Psoas muscle (tissue), 7 donors: ENCODE measurements at regions not wholly inside any gene's neighbourhood (a gene's known extent, or its start where the extent isn't known, plus 50 kb on each side); places are given as distances from the start of the nearest gene placed in this dataset.

Experiments
- ATAC-seq, 4 donors: fragments of 200-7000 bp; cut with Tn5 transposase; one replicate each; pipeline ENCODE4 v1.9.1; 2020; ENCODE audit warnings: moderate library complexity in 3 of 4, mild to moderate bottlenecking in 2 of 4
- DNase-seq, 2 donors: peaks; one replicate each; pipeline ENCODE4 v3.0.0-alpha.2; 2020
- H3K27ac ChIP-seq: fragments of 200-600 bp; one replicate; pipeline ENCODE4 v1.8.0; 2022
- H3K27me3 ChIP-seq, 3 donors: fragments of 200-600 bp in 1 of 3; one replicate each; pipeline versions ENCODE4 v1.6.1 to v1.8.0; 2013 to 2022; ENCODE audit warnings: low read length in 2 of 3, mild to moderate bottlenecking in 2 of 3, moderate library complexity in 1 of 3; ENCODE audit not compliant: insufficient read depth in 3 of 3
- H3K36me3 ChIP-seq, 2 donors: fragments of 200-600 bp in 1 of 2; one replicate each; pipeline versions ENCODE4 v1.6.1 to v1.8.0; 2013 to 2022; ENCODE audit warnings: low read depth in 1 of 2, mild to moderate bottlenecking in 1 of 2, moderate library complexity in 1 of 2; ENCODE audit not compliant: insufficient read depth in 1 of 2
- H3K4me1 ChIP-seq: fragments of 200-600 bp; one replicate; pipeline ENCODE4 v1.8.0; 2022
- H3K4me3 ChIP-seq: fragments of 200-600 bp; one replicate; pipeline ENCODE4 v1.8.0; 2022; ENCODE audit warnings: mild to moderate bottlenecking
- H3K9me3 ChIP-seq: fragments of 200-600 bp; one replicate; pipeline ENCODE4 v1.8.0; 2022
- CTCF ChIP-seq: fragments of 200-600 bp; IDR thresholded peaks from one replicate; pipeline ENCODE4 v1.8.0; 2022; ENCODE audit warnings: antibody characterized with exemption
- WGBS, 3 donors: extraction: QIAGEN DNeasy Blood & Tissue Kit; methylation state at CpG; one replicate each; pipeline versions ENCODE4 v1.1.6 to v1.1.7; 2013; 5-methylcytosine and 5-hydroxymethylcytosine counted together
- intact Hi-C, 2 donors: fragments of 100-400 bp; cut with DNase I; formaldehyde crosslinking; loops; one replicate each; pipeline versions ENCODE4 v1.11.0 to v1.14.2; 2022
- donor health status: healthy with polysubstance abuse.
- donor health status: DM: no; HTN: no; CAD: no; lungs with moderate emphysema.
- donor health status: Bipolar disorder and iron deficiency.
- donor health status: healthy.
- donor health status: DM: yes; HTN: yes; CAD: no.
- donor health status: DM: no; HTN: no; CAD: no.
- donor health status: DM: yes; HTN: yes; CAD: no.

- no peak for DNase-seq
- Histone ChIP-seq H3K4me1 (no peaks in the 10 kb centered on the region), H3K27me3 (no peaks in the 10 kb centered on the region), H3K27ac (no peak overlapping the region), H3K9me3 (no peaks in the 10 kb centered on the region), H3K4me3 (no peak overlapping the region), H3K36me3 (no peaks in the 10 kb centered on the region)
- intact Hi-C loops = no loop called here
- ATAC-seq = no peak
- no peak for TF ChIP-seq CTCF
- WGBS, 3 donors = 78 to 96% (median 96%) methylated on average over 3 of the region's 3 CpGs
Observed at GRCh38 chr2:103435010-103435409, 673.2 kb downstream of the TMEM182 start.

- DNase-seq = no peak
- TF ChIP-seq CTCF = no peak
- WGBS, 3 donors = 65 to 79% (median 74%) methylated on average over 3 of the region's 3 CpGs
- no peaks in the 10 kb centered on the region for H3K27me3 ChIP-seq
- no peak overlapping the region for H3K4me3 ChIP-seq
- no peaks in the 10 kb centered on the region for H3K9me3 ChIP-seq
- H3K36me3 ChIP-seq = no peaks in the 10 kb centered on the region
- intact Hi-C loops = no loop called here
- H3K4me1 ChIP-seq = no peaks in the 10 kb centered on the region
- H3K27ac ChIP-seq = no peak overlapping the region
- ATAC-seq = no peak
Observed at GRCh38 chr2:103437161-103437560, 675.3 kb downstream of the TMEM182 start.

- no peak for ATAC-seq
- no peak for TF ChIP-seq CTCF
- Histone ChIP-seq H3K27ac (no peak overlapping the region), H3K9me3 (no peaks in the 10 kb centered on the region), H3K36me3 (no peaks in the 10 kb centered on the region), H3K4me3 (no peak overlapping the region), H3K27me3 (no peaks in the 10 kb centered on the region), H3K4me1 (no peaks in the 10 kb centered on the region)
- DNase-seq = no peak
- 24 to 36% (median 28%) methylated on average over 3 of the region's 3 CpGs for WGBS, 3 donors
- intact Hi-C loops = no loop called here
Observed at GRCh38 chr2:103445347-103445746, 683.5 kb downstream of the TMEM182 start.

- no peaks in the 10 kb centered on the region for H3K27me3 ChIP-seq
- H3K36me3 ChIP-seq = no peaks in the 10 kb centered on the region
- H3K9me3 ChIP-seq = no peaks in the 10 kb centered on the region
- H3K27ac ChIP-seq = no peak overlapping the region
- H3K4me1 ChIP-seq = no peaks in the 10 kb centered on the region
- no peak overlapping the region for H3K4me3 ChIP-seq
- no peak for ATAC-seq
- no peak for TF ChIP-seq CTCF
- no peak for DNase-seq
- WGBS, 3 donors = 21 to 28% (median 25%) methylated on average over 4 of the region's 4 CpGs
- intact Hi-C loops = no loop called here
Observed at GRCh38 chr2:103448495-103448894, 686.7 kb downstream of the TMEM182 start.

GRCh38 chr2:103451283-103451682, 689.5 kb downstream of the TMEM182 start:
- Histone ChIP-seq H3K9me3 (no peaks in the 10 kb centered on the region), H3K27me3 (no peaks in the 10 kb centered on the region), H3K4me1 (no peaks in the 10 kb centered on the region), H3K4me3 (no peak overlapping the region), H3K27ac (no peak overlapping the region), H3K36me3 (no peaks in the 10 kb centered on the region)
- intact Hi-C loops = no loop called here
- no peak for TF ChIP-seq CTCF
- ATAC-seq = no peak
- 76 to 85% (median 80%) methylated on average over 1 of the region's 1 CpG for WGBS, 3 donors
- DNase-seq = no peak
